ENCODE measurements at regions not wholly inside any gene's neighbourhood (a gene's known extent, or its start where the extent isn't known, plus 50 kb on each side); places are given as distances from the start of the nearest gene placed in this dataset.
A peak's percentile ranks its signal among the peaks of the same experiment; 100 is the strongest.
"Not testable (repeated sequence)": the region's sequence is repeated elsewhere in the genome, so short reads cannot be mapped to it uniquely, and the experiment has no call there.

DNA sequence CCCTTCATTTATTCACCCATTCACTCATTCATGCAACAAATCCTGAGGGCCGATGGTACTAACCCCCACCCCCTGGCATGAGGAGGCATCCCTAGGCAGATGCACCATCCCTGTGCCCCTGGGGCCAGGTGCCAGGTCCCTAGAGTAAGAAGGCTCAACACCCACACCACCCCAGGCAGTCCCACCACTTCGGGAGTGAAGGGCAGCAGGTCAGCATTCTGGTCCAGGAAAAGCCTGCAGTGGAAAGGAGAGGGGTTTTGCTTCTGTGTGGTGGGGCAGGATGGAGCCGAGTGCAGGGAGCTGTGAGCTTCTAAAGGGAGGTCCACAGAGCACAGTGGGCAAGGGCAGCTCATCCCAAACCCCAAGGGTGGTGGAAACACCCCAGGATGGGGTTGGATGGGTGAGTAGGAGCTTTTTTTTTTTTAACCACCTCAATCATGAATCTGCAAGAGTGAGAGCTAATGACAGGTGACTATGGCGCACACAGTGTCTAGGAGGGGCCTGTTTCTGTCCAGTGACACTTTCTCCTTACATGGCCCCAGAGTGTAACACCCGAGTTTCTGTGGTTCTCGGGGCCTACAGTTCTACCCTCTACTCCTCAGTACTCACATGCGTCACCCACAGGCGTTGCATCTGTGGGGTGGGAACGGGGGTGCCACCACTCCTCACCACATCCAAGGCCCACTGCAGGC is 414.3 kb downstream of the TMEM121 start:
- H3K36me3 ChIP-seq = no peaks in the 10 kb centered on the region
- TF ChIP-seq POLR2AphosphoS5 (IDR thresholded peaks at IDR 0.05) = no peak
- TF ChIP-seq EP300 (IDR thresholded peaks at IDR 0.05) = no peak
- TF ChIP-seq, protein P1, sequence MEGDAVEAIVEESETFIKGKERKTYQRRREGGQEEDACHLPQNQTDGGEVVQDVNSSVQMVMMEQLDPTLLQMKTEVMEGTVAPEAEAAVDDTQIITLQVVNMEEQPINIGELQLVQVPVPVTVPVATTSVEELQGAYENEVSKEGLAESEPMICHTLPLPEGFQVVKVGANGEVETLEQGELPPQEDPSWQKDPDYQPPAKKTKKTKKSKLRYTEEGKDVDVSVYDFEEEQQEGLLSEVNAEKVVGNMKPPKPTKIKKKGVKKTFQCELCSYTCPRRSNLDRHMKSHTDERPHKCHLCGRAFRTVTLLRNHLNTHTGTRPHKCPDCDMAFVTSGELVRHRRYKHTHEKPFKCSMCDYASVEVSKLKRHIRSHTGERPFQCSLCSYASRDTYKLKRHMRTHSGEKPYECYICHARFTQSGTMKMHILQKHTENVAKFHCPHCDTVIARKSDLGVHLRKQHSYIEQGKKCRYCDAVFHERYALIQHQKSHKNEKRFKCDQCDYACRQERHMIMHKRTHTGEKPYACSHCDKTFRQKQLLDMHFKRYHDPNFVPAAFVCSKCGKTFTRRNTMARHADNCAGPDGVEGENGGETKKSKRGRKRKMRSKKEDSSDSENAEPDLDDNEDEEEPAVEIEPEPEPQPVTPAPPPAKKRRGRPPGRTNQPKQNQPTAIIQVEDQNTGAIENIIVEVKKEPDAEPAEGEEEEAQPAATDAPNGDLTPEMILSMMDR (IDR thresholded peaks at IDR 0.05) = no peak
- TF ChIP-seq POLR2A (IDR thresholded peaks at IDR 0.05) = no peak

DNA sequence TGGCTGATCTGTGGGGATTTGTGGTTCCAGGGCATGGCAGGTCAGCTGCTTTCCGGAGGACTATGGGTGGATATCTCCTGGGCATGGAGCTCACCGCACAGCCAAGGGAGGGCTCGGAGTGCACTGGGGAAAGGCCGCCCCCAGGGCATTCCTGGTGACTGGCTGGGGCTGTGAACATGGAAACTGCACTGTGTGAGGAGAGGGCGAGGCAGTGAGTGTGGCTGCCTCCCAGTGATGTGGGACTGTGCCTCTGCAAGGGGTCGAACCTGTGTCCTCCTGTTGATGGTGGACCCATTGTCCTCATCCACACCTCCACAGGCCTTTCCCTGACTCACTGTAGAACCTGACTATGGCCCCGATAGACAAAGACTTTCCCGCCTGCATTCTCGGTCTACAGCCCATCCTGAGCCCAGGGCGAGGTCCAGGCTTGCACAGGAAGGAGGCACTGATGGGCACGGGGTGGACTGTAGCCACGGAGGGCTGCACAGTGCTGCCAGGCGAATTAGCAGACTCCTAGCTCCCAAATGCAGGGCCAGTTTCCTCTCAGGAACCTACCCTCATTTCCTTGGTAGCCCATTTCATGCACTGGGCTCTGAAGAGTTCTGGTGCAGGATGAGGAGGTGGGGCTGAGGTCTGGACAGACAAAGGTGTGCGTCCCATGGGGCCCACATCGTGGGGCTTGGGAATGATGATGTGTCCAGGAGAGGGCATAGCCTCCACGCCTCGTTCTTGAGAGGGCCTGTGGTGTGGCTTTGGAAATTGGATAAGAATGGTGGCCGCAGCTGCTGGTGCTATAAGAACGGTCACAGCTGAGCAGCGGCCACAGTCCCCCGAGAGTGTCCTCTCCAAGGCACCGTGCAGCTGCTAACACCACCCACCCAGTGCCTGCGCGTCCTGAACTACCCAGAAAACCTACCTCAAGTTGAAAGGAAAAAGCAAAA is 415.1 kb downstream of the TMEM121 start:
- TF ChIP-seq POLR2A (IDR thresholded peaks at IDR 0.05) = no peak
- TF ChIP-seq POLR2AphosphoS5 (IDR thresholded peaks at IDR 0.05) = no peak
- TF ChIP-seq, protein P1 (IDR thresholded peaks at IDR 0.05) = no peak
- no peak for TF ChIP-seq EP300 (IDR thresholded peaks at IDR 0.05)
- no peaks in the 10 kb centered on the region for H3K4me1 ChIP-seq
- peaks cover 21% of the 10 kb centered on the region for H3K9me3 ChIP-seq
- no peaks in the 10 kb centered on the region for H3K36me3 ChIP-seq
- DNase-seq (ENCODE audit: low spot score in 2 of 2) = peak in 1 of 2 donors; percentile 69
- WGBS = 83% methylated on average over 21 of the region's 24 CpGs
- H3K27me3 ChIP-seq = no peaks in the 10 kb centered on the region
- H3K4me3 ChIP-seq = no peak overlapping the region
- no peak overlapping the region for H3K27ac ChIP-seq

More for the DNA sequence above, 414.3 kb downstream of the TMEM121 start:
- 87% methylated on average over 9 of the region's 9 CpGs for WGBS
- no peak overlapping the region for H3K27ac ChIP-seq
- no peaks in the 10 kb centered on the region for H3K4me1 ChIP-seq
- H3K4me3 ChIP-seq = no peak overlapping the region
- no peaks in the 10 kb centered on the region for H3K27me3 ChIP-seq
- DNase-seq (ENCODE audit: low spot score in 2 of 2) = peak in 1 of 2 donors; percentile 16
- peaks cover 24% of the 10 kb centered on the region for H3K9me3 ChIP-seq

DNA sequence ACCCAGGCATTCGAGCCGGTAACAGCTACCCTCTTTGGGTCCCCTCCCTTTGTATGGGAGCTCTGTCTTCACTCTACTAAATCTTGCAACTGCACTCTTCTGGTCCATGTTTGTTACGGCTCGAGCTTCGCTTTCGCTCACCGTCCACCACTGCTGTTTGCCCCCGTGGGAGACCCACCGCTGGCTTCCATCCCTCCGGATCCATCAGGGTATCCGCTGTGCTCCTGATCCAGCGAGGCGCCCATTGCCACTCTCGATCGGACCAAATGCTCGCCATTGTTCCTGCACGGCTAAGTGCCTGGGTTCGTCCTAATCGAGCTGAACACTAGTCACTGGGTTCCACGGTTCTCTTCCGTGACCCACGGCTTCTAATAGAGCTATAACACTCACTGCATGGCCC is 416.3 kb downstream of the TMEM121 start:
- H3K9me3 ChIP-seq = peaks cover 12% of the 10 kb centered on the region
- H3K4me1 ChIP-seq; H3K27ac ChIP-seq; DNase-seq (ENCODE audit: low spot score in 2 of 2); H3K27me3 ChIP-seq; H3K4me3 ChIP-seq; H3K36me3 ChIP-seq: not testable (repeated sequence)
- 90% methylated on average over 22 of the region's 22 CpGs for WGBS

DNA sequence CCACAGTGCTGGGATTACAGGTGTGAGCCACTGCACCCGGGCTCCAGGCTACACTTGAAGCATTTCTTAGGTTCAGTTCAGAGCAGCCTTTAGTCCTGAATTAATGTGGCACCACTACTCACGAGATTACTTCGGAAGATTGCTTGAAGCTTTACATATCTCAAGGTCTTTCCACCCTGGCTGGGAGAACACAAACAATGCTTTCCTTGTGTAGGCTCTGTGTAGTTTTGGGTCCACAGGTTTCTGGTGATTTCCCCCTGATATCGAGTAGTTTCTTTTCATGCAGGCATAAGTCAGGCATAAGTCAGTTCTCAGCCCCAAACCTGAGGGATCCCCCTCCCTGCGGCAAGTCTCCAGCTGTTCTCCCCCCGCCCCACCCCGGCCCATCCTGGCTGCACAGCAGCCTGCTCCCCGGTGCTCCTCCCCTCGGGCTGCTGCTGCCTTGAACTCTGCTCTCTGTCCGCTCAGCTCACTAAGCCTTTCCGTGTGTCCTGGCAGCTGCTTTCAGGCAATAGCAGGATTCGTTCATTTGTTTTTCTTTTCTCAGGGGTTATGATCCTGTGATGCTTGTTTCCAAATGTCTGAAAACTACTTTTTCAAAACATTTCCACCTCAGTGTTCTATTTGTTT is 417.7 kb downstream of the TMEM121 start:
- no peak for DNase-seq (ENCODE audit: low spot score in 2 of 2)
- no peak overlapping the region for H3K4me3 ChIP-seq
- no peaks in the 10 kb centered on the region for H3K36me3 ChIP-seq
- no peak overlapping the region for H3K27ac ChIP-seq
- 83% methylated on average over 12 of the region's 12 CpGs for WGBS
- TF ChIP-seq POLR2AphosphoS5 (IDR thresholded peaks at IDR 0.05) (no peak), EP300 (IDR thresholded peaks at IDR 0.05) (no peak), POLR2A (IDR thresholded peaks at IDR 0.05) (no peak)
- TF ChIP-seq, protein P1 (IDR thresholded peaks at IDR 0.05) = no peak
- H3K27me3 ChIP-seq = no peaks in the 10 kb centered on the region
- no peaks in the 10 kb centered on the region for H3K9me3 ChIP-seq
- H3K4me1 ChIP-seq = no peaks in the 10 kb centered on the region

DNA sequence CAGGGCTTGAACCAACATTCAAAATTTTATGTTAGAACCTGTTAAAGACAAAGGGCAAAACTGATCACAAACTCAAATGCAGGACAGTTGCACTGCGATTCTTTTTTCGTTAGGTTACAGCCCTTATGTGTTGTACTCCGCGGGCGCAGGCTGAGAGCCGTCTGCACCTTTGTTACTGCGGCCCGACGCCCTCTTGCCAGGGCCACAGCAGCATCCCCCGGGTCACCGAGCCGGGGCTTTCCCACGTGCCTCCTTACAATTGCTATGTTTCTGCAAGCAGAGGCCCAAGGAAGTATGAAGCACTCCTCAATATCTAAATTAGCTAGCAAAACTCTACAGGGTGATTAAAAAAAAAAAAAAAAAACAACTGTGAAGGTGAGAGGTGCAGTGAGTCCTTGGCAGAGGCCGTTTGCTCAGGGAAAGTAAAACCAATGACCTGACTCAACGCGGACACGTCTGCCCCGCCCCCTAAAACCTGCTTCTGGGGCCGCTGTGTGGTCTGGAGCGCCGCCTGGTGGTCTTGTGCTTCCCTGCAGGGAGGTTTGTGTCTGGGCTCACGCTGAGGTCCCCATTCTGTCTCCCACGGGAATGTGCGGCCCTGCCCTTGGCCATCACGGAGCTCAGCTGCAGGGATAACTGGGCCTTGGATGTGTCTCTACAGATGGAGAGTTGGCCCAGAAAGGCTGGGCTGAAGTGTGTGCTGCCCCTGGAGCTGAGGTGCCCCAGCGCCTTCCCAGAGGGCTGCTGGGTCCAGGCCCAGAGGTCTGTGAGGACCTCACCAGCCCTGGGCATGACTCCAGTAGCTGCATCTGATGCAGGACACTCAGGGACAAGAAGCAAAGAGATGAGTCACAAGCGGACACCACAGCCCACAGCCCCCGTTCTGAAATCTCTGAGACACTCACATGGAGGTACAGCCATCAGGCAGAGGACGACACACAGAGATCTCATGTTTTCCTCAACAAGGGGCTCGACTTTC is 418.5 kb downstream of the TMEM121 start:
- Histone ChIP-seq H3K9me3 (no peaks in the 10 kb centered on the region), H3K27me3 (no peaks in the 10 kb centered on the region), H3K36me3 (no peaks in the 10 kb centered on the region), H3K4me1 (no peaks in the 10 kb centered on the region), H3K27ac (no peak overlapping the region), H3K4me3 (no peak overlapping the region)
- TF ChIP-seq POLR2AphosphoS5 (IDR thresholded peaks at IDR 0.05) = no peak
- no peak for TF ChIP-seq EP300 (IDR thresholded peaks at IDR 0.05)
- TF ChIP-seq, protein P1 (IDR thresholded peaks at IDR 0.05) = peak; percentile 50 to 62
- no peak for TF ChIP-seq POLR2A (IDR thresholded peaks at IDR 0.05)
- DNase-seq (ENCODE audit: low spot score in 2 of 2) = peak in 1 of 2 donors; percentile 27
- 47% methylated on average over 26 of the region's 30 CpGs for WGBS
